Testis (tissue), 2 donors: ENCODE measurements at regions not wholly inside any gene's neighbourhood (a gene's known extent, or its start where the extent isn't known, plus 50 kb on each side); places are given as distances from the start of the nearest gene placed in this dataset.

Experiments used
- POLR2A ChIP-seq: fragments of 450-650 bp; IDR thresholded peaks from one replicate; pipeline ENCODE4 v1.6.1; 2017; ENCODE audit warnings: antibody characterized with exemption, mild to moderate bottlenecking, moderate library complexity
- TF ChIP-seq, protein P1 (sequence below), 3 experiments: fragments of 450-650 bp in 2 of 3; fragments of 200-600 bp in 1 of 3; sonication (generic) in 1 of 3; IDR thresholded peaks; one replicate each; pipeline ENCODE4 v1.5.1; 2016 to 2019; ENCODE audit warnings: antibody characterized with exemption in 3 of 3, mild to moderate bottlenecking in 2 of 3, moderate library complexity in 1 of 3

DNA sequence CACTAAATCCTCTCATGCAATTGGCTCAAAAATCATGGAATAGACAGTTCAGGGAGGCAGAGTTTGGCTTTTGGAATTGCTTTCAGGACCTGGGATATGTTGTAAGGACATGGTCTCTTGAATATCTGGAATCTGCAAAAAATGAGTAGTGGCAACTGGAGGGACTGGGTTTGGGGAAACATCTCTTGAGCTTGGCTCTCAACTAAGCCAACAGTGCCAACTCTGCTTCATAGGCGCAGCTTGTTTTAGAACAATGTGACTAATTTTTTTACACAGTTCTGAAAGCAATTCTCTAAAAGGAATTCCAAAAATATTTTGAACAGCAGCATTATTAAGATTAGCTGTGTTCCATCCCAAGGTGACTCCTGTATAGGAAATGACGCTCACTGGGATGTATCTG lies 121.5 kb upstream of the DPP6 start:
- TF ChIP-seq, protein P1, sequence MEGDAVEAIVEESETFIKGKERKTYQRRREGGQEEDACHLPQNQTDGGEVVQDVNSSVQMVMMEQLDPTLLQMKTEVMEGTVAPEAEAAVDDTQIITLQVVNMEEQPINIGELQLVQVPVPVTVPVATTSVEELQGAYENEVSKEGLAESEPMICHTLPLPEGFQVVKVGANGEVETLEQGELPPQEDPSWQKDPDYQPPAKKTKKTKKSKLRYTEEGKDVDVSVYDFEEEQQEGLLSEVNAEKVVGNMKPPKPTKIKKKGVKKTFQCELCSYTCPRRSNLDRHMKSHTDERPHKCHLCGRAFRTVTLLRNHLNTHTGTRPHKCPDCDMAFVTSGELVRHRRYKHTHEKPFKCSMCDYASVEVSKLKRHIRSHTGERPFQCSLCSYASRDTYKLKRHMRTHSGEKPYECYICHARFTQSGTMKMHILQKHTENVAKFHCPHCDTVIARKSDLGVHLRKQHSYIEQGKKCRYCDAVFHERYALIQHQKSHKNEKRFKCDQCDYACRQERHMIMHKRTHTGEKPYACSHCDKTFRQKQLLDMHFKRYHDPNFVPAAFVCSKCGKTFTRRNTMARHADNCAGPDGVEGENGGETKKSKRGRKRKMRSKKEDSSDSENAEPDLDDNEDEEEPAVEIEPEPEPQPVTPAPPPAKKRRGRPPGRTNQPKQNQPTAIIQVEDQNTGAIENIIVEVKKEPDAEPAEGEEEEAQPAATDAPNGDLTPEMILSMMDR (IDR thresholded peaks at IDR 0.05): no peak
- TF ChIP-seq POLR2A: no peak
